GM12878 (cell line): ENCODE measurements at regions not wholly inside any gene's neighbourhood (a gene's known extent, or its start where the extent isn't known, plus 50 kb on each side); places are given as distances from the start of the nearest gene placed in this dataset.

Source experiments
- ATAC-seq: fragments of 200-7000 bp; cut with Tn5 transposase; 3 replicates; pipeline ENCODE4 v1.9.1; 2020; ENCODE audit warnings: mild to moderate bottlenecking, moderate library complexity
- BruUV-seq: library from RNA; stranded (reverse); fragments of 400-500 nt; replicated peaks from 2 replicates; lab custom pipeline; 2021; lab: Mats Ljungman, UMichigan
- CTCF ChIA-PET: fragments of 300-600 bp; sonication (Branson Sonifier 250); formaldehyde crosslinking; extraction: SDS; loops from one replicate; lab custom pipeline; 2021; ENCODE audit warnings: inconsistent platforms; lab: Yijun Ruan, JAX
- POLR2A ChIA-PET: fragments of 350-600 bp; formaldehyde crosslinking; extraction: SDS; loops from one replicate; lab custom pipeline; 2021; ENCODE audit warnings: inconsistent platforms; lab: Charles Lee
- RAD21 ChIA-PET: fragments of 300-600 bp; sonication (Branson Sonifier 250); formaldehyde crosslinking; loops from one replicate; lab custom pipeline; 2023; ENCODE audit warnings: antibody characterized with exemption; ENCODE audit not compliant: unreplicated experiment; lab: Charles Lee
- SMC1A ChIA-PET: fragments of 300-600 bp; sonication (Branson Sonifier 250); formaldehyde crosslinking; loops from one replicate; lab custom pipeline; 2023; ENCODE audit not compliant: unreplicated experiment, uncharacterized antibody; lab: Charles Lee
- DNase-seq: peaks from one replicate; pipeline ENCODE4 v3.0.0-alpha.2; 2011; ENCODE audit warnings: low read depth, low spot score
- FAIRE-seq: peaks from 3 replicates; lab custom pipeline; 2011; peaks lifted over from hg19 to GRCh38; lab: Jason Lieb, UNC
- H2AFZ ChIP-seq: 2 replicates; pipeline ENCODE4 v1.6.0; 2011; ENCODE audit warnings: low read depth, low read length, control low read depth; ENCODE audit not compliant: control insufficient read depth
- H3K27ac ChIP-seq: 2 replicates; pipeline ENCODE4 v1.5.1; 2011; ENCODE audit warnings: control low read depth; ENCODE audit not compliant: control insufficient read depth, insufficient read depth
- H3K27me3 ChIP-seq, 2 experiments: replicated peaks in 1 of 2; 2 replicates each; pipeline versions ENCODE4 v1.6.0 to v1.6.1; 2011; ENCODE audit warnings: low read length in 1 of 2; ENCODE audit not compliant: control insufficient read depth in 2 of 2, insufficient read depth in 2 of 2
- H3K36me3 ChIP-seq, 2 experiments: 2 replicates each; pipeline ENCODE4 v1.5.1; 2011; ENCODE audit warnings: low read length in 1 of 2; ENCODE audit not compliant: control insufficient read depth in 2 of 2, insufficient read depth in 2 of 2
- H3K4me1 ChIP-seq: 2 replicates; pipeline ENCODE4 v1.6.1; 2011; ENCODE audit warnings: mild to moderate bottlenecking, low read length, moderate library complexity, mixed read lengths; ENCODE audit not compliant: control insufficient read depth, insufficient read depth
- H3K4me2 ChIP-seq: 2 replicates; pipeline ENCODE4 v1.6.0; 2011; ENCODE audit warnings: control low read depth; ENCODE audit not compliant: control insufficient read depth, insufficient read depth
- H3K4me3 ChIP-seq: fragments of 200-600 bp; sonication (generic); 2 replicates; pipeline ENCODE4 v1.5.1; 2016
- H3K79me2 ChIP-seq: 2 replicates; pipeline ENCODE4 v1.6.0; 2011; ENCODE audit warnings: low read length; ENCODE audit not compliant: control insufficient read depth, insufficient read depth
- H3K9ac ChIP-seq: 2 replicates; pipeline ENCODE4 v1.8.0; 2011; ENCODE audit warnings: low read length, control low read depth, mixed read lengths; ENCODE audit not compliant: control insufficient read depth, insufficient read depth
- H3K9me3 ChIP-seq: replicated peaks from 3 replicates; pipeline ENCODE4 v1.5.1; 2011; ENCODE audit warnings: mild to moderate bottlenecking, low read length; ENCODE audit not compliant: control insufficient read depth, insufficient read depth
- H4K20me1 ChIP-seq: 2 replicates; pipeline ENCODE4 v1.6.0; 2011; ENCODE audit not compliant: control insufficient read depth, insufficient read depth
- CBX3 ChIP-seq: fragments of 200-600 bp; sonication (generic); IDR thresholded peaks from 2 replicates; pipeline ENCODE4 v1.6.1; 2016; ENCODE audit warnings: low read depth, borderline replicate concordance
- ZBED1 ChIP-seq: IDR thresholded peaks from 2 replicates; pipeline ENCODE4 v1.6.1; 2016; ENCODE audit warnings: borderline replicate concordance
- WGBS: methylation state at CpG from one replicate; pipeline ENCODE4 v1.1.6; 2016; ENCODE audit warnings: low lambda C conversion rate; ENCODE audit not compliant: insufficient replicate concordance, insufficient coverage; ENCODE audit errors: missing lambda C conversion rate; 5-methylcytosine and 5-hydroxymethylcytosine counted together
- in situ Hi-C: fragments of 300-500 bp; cut with MboI; formaldehyde crosslinking; loops from 9 replicates; pipeline ENCODE4 v1.14.3; 2018; ENCODE audit warnings: mixed read lengths
- intact Hi-C: fragments of 100-400 bp; cut with micrococcal nuclease; formaldehyde crosslinking; loops from one replicate; pipeline ENCODE4 v1.14.2; 2022; ENCODE audit not compliant: unreplicated experiment
- TF ChIP-seq, protein P1 (sequence below): fragments of 450-650 bp; IDR thresholded peaks from 2 replicates; pipeline ENCODE4 v1.6.1; 2018; ENCODE audit warnings: borderline replicate concordance, mild to moderate bottlenecking; ENCODE audit not compliant: partially characterized antibody

- H4K20me1 ChIP-seq: no peaks in the 10 kb centered on the region
- H3K36me3 ChIP-seq: no peaks in the 10 kb centered on the region
- intact Hi-C loops (no loop called here), in situ Hi-C loops (no loop called here)
- H3K4me2 ChIP-seq: no peak overlapping the region
- no peaks in the 10 kb centered on the region for H3K4me1 ChIP-seq
- no peaks in the 10 kb centered on the region for H3K79me2 ChIP-seq
- no peak for ATAC-seq
- H2AFZ ChIP-seq: no peak overlapping the region
- POLR2A ChIA-PET: no interaction called here
- H3K27ac ChIP-seq: no peak overlapping the region
- WGBS: 4% methylated on average over 3 of the region's 3 CpGs
- RAD21 ChIA-PET: no interaction called here
- SMC1A ChIA-PET: no interaction called here
- H3K27me3 ChIP-seq: no peaks in the 10 kb centered on the region; a peak in 1 of 4 replicates
- TF ChIP-seq ZBED1: no peak
- CTCF ChIA-PET: no interaction called here
- FAIRE-seq: no peak
- BruUV-seq: no TSS peak
- DNase-seq: no peak
- no peak overlapping the region for H3K9ac ChIP-seq
- H3K4me3 ChIP-seq: no peak overlapping the region
- no peaks in the 10 kb centered on the region; the same call in 2 of the 3 replicates for H3K9me3 ChIP-seq
Observed at GRCh38 chr2:129752176-129752575, 227.3 kb upstream of the RAB6C start.

DNA sequence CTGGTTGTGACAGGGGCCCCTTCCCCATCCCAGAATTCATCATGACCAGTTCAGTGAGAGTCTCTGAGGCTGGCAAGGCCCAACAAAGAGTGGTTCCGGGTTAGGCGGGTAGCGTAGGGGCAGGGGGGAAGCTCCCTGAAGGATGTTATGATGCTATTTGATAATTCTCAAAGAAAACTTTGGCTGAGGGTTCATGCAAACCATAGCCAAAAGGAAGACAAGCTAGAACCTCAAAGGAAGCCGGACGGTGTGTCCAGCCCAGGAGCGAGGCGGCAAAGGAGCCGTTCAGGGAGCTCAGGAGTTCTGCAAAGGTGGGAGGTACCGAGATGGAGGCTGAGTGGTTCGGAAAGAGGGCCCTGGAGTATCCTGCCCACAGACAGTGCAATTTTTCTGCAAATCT, 226.8 kb upstream of the RAB6C start:
- Histone ChIP-seq H4K20me1 (no peaks in the 10 kb centered on the region), H3K9me3 (no peaks in the 10 kb centered on the region; the same call in 2 of the 3 replicates), H3K4me1 (no peaks in the 10 kb centered on the region), H2AFZ (no peak overlapping the region), H3K4me3 (no peak overlapping the region), H3K4me2 (no peak overlapping the region), H3K36me3 (no peaks in the 10 kb centered on the region), H3K27me3 (no peaks in the 10 kb centered on the region; a peak in 1 of 4 replicates), H3K27ac (no peak overlapping the region), H3K9ac (no peak overlapping the region), H3K79me2 (no peaks in the 10 kb centered on the region)
- ChIA-PET SMC1A (interaction anchor here (1.1 kb wide), 1 partner anchor 11 kb away, joined by 3 read pairs; no protein-coding TSS in a partner anchor), RAD21 (no interaction called here), POLR2A (no interaction called here), CTCF (no interaction called here)
- BruUV-seq: no TSS peak
- intact Hi-C loops (no loop called here), in situ Hi-C loops (no loop called here)
- no peak for FAIRE-seq
- no peak for DNase-seq
- ATAC-seq: no peak
- WGBS: 60% methylated on average over 10 of the region's 10 CpGs
- no peak for TF ChIP-seq CBX3
- TF ChIP-seq, protein P1, sequence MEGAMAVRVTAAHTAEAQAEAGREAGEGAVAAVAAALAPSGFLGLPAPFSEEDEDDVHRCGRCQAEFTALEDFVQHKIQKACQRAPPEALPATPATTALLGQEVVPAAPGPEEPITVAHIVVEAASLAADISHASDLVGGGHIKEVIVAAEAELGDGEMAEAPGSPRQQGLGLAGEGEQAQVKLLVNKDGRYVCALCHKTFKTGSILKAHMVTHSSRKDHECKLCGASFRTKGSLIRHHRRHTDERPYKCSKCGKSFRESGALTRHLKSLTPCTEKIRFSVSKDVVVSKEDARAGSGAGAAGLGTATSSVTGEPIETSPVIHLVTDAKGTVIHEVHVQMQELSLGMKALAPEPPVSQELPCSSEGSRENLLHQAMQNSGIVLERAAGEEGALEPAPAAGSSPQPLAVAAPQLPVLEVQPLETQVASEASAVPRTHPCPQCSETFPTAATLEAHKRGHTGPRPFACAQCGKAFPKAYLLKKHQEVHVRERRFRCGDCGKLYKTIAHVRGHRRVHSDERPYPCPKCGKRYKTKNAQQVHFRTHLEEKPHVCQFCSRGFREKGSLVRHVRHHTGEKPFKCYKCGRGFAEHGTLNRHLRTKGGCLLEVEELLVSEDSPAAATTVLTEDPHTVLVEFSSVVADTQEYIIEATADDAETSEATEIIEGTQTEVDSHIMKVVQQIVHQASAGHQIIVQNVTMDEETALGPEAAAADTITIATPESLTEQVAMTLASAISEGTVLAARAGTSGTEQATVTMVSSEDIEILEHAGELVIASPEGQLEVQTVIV: no peak
